ENCODE measurements at regions not wholly inside any gene's neighbourhood (a gene's known extent, or its start where the extent isn't known, plus 50 kb on each side); places are given as distances from the start of the nearest gene placed in this dataset.

GRCh38 chr6:11923621-11924020 is 88.5 kb upstream of the HIVEP1 start:
- no peak for DNase-seq

GRCh38 chr6:11922901-11923300 is 89.2 kb upstream of the HIVEP1 start:
- no peak for DNase-seq

DNA sequence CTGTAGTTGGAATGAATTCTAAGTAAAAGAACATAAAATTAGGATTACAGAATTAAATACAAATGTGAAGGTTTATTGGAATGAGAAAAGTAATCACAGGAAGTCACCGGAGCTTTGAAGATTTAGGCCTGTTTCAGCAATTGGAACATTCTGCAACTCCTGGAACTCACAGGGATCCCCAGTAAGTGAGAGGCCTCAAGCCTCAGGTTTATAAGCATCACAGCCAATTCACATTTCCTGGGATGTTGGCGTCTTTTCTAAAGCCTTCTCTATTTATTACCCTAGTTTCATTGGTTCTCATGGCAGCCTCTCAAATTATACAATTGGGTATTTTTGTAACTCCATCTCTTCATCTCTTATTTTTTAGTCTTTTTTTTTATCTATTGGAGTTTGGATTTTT is 90.4 kb upstream of the HIVEP1 start:
- no peak for DNase-seq

- no peak for DNase-seq
Observed at GRCh38 chr6:11921017-11921438, 91.1 kb upstream of the HIVEP1 start.

GRCh38 chr6:11920566-11920965 is 91.5 kb upstream of the HIVEP1 start:
- DNase-seq = no peak

DNA sequence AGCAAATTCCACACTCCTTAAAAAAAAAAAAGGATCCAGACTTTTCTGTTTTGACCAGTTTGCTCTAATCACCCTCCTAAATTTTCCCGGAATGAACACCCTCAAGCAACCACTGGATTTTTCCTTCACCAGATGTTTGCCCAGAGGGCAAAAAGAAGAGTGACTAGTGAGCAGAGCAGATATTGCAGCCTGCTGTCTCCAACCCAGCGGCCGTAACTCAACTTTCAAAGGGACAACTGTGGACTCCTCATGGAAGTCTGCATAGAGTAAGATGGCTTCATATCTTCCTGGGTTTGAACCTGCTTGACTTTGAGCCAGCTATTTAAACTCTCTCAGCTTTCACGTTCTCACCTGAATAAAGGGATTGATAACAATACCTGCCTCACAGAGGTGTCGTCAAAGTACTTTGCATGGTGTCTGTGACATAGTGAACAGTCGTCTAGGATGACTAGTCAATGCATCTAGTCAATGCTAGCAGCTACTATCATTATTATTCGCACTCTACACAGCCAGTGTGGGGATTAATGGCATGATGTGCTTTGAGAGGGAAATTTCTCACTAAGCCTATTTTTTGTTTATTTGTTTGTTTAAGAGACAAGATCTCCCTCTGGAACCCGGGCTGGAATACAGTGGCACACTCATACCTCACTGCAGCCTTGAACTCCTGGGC is 92.2 kb upstream of the HIVEP1 start:
- DNase-seq = no peak

DNA sequence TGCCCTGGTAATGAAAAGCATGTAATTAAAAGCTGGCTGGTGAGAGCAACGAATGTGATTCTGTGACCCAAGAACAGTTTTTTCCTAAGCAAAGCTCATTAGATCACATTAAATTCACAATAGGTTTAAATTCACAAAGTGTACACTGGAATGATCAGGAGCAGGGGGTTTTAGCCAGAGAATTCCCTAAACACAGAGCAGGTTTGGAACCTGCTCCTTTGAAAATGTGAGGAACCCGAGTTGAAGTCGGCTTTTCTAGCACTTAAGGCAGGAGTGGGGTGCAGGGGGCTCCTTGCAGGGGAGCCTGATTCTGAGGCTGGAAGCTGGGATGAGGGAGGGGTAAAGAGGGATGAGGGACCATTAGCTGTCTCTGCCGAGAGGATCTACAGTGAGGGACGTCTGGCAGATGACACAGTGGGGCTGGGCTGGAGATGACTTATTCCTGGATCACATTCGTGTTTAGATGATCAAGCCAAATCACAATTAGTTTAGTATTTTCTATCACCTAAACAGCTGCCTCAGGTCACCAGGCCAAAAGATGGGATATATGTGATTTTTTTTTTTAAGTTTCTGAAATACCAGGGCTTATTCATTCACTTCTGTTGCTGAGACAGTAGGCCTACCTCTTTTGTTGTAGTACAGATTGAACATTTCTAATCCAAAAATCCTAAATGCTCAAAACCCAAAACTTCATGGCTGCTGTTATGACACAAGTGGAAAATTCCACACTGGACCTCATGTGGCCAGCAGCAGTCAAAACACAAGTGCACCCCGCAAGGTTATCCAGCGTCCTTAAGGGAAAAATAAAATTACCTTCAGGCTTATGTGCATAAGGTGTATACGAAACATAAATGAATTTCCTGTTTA is 93.1 kb upstream of the HIVEP1 start:
- DNase-seq = no peak

GRCh38 chr6:11917951-11918738 is 94.0 kb upstream of the HIVEP1 start:
- DNase-seq = no peak

DNA sequence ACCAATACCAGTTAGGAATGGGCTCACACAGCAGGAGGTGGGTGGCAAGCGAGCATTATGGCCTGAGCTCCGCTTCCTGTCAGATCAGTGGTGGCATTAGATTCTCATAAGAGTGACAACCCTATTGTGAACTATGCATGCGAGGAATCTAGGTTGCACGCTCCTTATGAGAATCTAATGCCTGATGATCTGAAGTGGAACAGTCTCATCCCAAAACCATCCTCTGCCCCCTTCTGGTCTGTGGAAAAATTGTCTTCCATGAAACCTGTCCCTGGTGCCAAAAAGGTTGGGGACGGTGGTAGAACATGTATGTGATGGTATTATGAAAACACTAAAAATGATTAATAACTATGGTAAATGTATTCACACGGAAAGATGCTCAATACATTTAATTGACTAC is 99.7 kb upstream of the HIVEP1 start:
- no peak for DNase-seq

- DNase-seq = no peak
Observed at GRCh38 chr6:11911538-11911937, 100.6 kb upstream of the HIVEP1 start.

- no peak for DNase-seq
Observed at GRCh38 chr6:11909696-11910132, 102.4 kb upstream of the HIVEP1 start.

DNA sequence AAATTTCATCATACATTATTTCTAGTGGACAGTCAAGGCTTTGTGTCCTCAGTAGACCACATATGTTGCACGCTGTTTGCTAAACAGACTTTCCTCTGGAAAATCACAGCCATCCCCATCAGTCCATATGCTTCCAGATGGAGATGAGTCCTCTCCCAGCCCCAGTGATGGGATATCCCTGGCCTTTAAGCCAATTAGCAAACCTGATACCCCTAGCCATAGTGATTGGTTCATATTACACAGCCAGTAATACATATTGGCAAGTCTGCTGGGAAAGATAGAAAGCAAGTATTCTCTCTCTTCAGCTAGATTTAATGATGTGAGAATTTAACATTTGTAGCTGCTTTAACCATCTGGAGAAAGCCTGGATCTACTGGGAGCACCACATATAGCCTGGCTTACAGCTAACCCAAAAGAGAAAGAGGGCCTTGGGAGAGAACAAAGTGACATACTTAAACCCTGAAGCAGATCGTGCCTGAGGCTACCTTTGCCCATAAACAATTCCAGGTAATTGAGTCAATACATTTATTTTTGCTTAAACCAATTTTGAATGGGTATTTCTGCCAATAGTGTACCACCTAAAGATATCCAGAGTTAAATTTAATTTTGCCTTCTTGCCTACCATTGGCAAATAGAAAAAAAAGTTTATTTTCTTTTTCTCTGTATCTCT is 103.5 kb upstream of the HIVEP1 start:
- no peak for DNase-seq

GRCh38 chr6:11903645-11904044 is 108.5 kb upstream of the HIVEP1 start:
- no peak for DNase-seq

- DNase-seq = no peak
Observed at GRCh38 chr6:11902527-11902926, 109.6 kb upstream of the HIVEP1 start.

GRCh38 chr6:11900662-11901598 is 111.2 kb upstream of the HIVEP1 start:
- DNase-seq = no peak

DNA sequence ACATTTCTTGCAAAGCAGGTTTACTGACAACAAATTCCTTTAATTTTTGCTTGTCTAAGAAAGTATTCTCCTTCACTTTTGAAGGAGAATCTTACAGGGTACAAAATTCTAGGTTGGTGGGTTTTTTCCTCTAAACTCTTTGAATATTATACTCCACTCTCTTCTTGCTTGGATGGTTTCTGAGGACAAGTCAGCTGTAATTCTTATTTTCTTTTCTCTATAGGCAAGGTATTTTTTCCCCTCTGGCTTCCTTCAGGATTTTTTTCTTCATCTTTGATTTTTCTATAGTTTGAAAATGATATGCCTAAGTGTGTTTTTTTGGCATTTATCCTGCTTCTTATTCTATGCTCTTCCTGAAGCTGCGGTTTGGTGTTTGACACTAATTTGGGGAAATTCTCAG is 112.5 kb upstream of the HIVEP1 start:
- DNase-seq = no peak

DNA sequence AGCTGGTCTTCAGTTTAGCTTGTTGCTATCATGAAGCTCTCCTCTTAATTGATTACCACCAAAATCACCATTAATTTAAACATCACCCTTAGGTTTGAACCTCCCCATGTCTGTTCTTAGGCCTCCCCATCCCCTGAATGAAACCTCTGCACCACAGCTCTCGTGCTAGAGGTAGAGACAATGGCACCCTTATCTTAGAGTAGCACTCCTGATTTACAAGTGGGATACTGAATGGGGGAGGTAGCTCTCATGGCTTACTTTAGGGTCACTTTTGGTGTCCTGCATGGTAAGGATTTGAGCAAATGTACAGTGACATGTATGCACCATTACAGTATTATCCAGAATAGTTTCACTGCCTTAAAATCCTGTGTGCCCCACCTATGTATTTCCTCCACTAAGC is 115.6 kb upstream of the ADTRP start:
- no peak for DNase-seq

DNA sequence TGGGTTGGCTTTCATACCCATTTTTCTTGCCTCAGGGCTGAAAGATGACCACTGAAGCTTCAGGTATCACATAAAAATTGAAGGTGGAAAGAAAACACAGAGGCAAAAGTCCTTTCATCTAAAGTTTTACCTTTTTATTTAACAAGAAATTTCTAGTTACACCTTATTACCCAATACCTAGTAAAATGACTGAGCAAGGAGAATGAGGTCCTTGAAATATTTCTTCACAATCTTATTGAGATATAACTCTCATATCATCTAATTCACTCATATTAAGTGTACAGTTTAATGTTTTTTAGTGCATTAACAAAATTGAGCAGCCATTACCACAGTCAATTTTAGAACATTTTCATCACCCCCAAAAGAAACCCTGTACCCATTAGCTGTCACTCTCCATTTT is 112.9 kb upstream of the ADTRP start:
- no peak for DNase-seq

DNA sequence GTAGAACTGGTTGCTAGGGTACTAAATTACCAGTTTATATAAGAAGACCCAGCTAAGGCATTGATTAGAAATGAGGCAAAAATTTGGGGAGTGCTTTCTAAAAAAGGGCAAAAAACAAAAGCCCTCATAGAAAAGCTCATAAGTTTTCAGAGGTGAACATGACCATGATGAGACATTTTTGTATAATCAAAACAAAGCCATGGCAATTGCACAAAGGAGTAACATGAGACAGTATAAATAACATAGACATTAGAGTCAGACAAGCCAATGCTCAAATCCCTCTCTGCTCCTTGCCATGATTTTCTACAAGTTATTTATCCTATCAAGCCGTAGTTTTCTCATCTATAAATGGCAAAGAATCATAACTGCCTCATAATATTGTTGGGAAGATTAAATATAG is 112.2 kb upstream of the ADTRP start:
- no peak for DNase-seq

GRCh38 chr6:11890209-11890608 is 111.6 kb upstream of the ADTRP start:
- DNase-seq = no peak

- DNase-seq = no peak
Observed at GRCh38 chr6:11889572-11889971, 111.0 kb upstream of the ADTRP start.

GRCh38 chr6:11888727-11889126 is 110.1 kb upstream of the ADTRP start:
- DNase-seq = no peak

Data from NCI-H510A treated with DMSO at 0.1 percent for 48 hours (cell line).